Panc1 (cell line): ENCODE measurements at regions not wholly inside any gene's neighbourhood (a gene's known extent, or its start where the extent isn't known, plus 50 kb on each side); places are given as distances from the start of the nearest gene placed in this dataset.

ENCODE experiments used
- POLR2AphosphoS5 ChIP-seq: IDR thresholded peaks from 2 replicates; pipeline ENCODE4 v1.6.1; 2012; ENCODE audit warnings: mild to moderate bottlenecking, low read depth, low read length, moderate library complexity
- SIN3A ChIP-seq: IDR thresholded peaks from 2 replicates; pipeline ENCODE4 v1.6.1; 2012; ENCODE audit warnings: low read depth, mild to moderate bottlenecking, low read length, moderate library complexity, borderline replicate concordance; ENCODE audit not compliant: insufficient read depth
- TCF7L2 ChIP-seq: IDR thresholded peaks from 2 replicates; pipeline ENCODE4 v1.6.1; 2011; ENCODE audit warnings: mild to moderate bottlenecking, low read depth, low read length, inconsistent platforms
- TF ChIP-seq, protein P1 (sequence below): fragments of 450-650 bp; IDR thresholded peaks from 2 replicates; pipeline ENCODE4 v1.5.1; 2017; ENCODE audit warnings: mild to moderate bottlenecking
- TF ChIP-seq, protein P2 (sequence below), 2 experiments: IDR thresholded peaks; 2 replicates each; pipeline ENCODE4 v1.6.1; 2011 to 2012; ENCODE audit warnings: low read depth in 2 of 2, control low read depth in 1 of 2, low read length in 1 of 2, mild to moderate bottlenecking in 1 of 2, moderate library complexity in 1 of 2; ENCODE audit not compliant: insufficient read depth in 1 of 2

DNA sequence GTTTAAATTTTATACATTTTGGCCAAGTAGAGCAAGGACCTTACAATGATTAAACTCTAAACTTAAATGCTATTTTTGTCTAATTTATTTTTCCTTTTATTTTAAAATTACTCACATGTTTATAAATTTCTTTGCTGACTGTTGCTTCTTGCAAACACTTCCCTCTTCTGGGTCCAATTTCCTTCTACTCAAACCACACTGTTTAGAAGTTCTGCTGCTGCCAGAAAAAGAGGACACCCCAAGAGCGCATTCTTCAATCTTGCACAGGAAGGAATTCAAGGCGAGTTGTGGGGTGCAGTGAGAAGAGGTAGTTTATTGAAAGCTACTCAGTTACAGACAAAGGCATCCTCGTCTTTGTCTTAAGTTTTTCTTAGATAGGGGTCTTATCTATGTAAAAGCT is 88.5 kb upstream of the NEK7 start:
- no peak for TF ChIP-seq POLR2AphosphoS5
- TF ChIP-seq, protein P1, sequence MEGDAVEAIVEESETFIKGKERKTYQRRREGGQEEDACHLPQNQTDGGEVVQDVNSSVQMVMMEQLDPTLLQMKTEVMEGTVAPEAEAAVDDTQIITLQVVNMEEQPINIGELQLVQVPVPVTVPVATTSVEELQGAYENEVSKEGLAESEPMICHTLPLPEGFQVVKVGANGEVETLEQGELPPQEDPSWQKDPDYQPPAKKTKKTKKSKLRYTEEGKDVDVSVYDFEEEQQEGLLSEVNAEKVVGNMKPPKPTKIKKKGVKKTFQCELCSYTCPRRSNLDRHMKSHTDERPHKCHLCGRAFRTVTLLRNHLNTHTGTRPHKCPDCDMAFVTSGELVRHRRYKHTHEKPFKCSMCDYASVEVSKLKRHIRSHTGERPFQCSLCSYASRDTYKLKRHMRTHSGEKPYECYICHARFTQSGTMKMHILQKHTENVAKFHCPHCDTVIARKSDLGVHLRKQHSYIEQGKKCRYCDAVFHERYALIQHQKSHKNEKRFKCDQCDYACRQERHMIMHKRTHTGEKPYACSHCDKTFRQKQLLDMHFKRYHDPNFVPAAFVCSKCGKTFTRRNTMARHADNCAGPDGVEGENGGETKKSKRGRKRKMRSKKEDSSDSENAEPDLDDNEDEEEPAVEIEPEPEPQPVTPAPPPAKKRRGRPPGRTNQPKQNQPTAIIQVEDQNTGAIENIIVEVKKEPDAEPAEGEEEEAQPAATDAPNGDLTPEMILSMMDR = no peak
- TF ChIP-seq, protein P2, sequence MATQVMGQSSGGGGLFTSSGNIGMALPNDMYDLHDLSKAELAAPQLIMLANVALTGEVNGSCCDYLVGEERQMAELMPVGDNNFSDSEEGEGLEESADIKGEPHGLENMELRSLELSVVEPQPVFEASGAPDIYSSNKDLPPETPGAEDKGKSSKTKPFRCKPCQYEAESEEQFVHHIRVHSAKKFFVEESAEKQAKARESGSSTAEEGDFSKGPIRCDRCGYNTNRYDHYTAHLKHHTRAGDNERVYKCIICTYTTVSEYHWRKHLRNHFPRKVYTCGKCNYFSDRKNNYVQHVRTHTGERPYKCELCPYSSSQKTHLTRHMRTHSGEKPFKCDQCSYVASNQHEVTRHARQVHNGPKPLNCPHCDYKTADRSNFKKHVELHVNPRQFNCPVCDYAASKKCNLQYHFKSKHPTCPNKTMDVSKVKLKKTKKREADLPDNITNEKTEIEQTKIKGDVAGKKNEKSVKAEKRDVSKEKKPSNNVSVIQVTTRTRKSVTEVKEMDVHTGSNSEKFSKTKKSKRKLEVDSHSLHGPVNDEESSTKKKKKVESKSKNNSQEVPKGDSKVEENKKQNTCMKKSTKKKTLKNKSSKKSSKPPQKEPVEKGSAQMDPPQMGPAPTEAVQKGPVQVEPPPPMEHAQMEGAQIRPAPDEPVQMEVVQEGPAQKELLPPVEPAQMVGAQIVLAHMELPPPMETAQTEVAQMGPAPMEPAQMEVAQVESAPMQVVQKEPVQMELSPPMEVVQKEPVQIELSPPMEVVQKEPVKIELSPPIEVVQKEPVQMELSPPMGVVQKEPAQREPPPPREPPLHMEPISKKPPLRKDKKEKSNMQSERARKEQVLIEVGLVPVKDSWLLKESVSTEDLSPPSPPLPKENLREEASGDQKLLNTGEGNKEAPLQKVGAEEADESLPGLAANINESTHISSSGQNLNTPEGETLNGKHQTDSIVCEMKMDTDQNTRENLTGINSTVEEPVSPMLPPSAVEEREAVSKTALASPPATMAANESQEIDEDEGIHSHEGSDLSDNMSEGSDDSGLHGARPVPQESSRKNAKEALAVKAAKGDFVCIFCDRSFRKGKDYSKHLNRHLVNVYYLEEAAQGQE (IDR thresholded peaks at IDR 0.05; ENCODE audit: insufficient read depth in 1 of 2, low read depth in 2 of 2, low read length in 1 of 2) = no peak
- TF ChIP-seq TCF7L2 = no peak
- TF ChIP-seq SIN3A = no peak
